ENCODE measurements at regions not wholly inside any gene's neighbourhood (a gene's known extent, or its start where the extent isn't known, plus 50 kb on each side); places are given as distances from the start of the nearest gene placed in this dataset.

GRCh38 chr12:115384391-115384790 lies 700.4 kb upstream of the TBX3 start:
- H3F3A ChIP-seq (ENCODE audit: low read depth) = no peaks in the 10 kb centered on the region
- H3K9ac ChIP-seq (ENCODE audit: low read depth, low read length, poor library complexity, severe bottlenecking) = no peak overlapping the region
- no peak overlapping the region for H2AFZ ChIP-seq (ENCODE audit: low read length)
- H3K27me3 ChIP-seq (ENCODE audit: insufficient read depth, low read length, poor library complexity, severe bottlenecking) = no peaks in the 10 kb centered on the region
- no peaks in the 10 kb centered on the region; the same call in 1 of the 2 replicates for H3K9me3 ChIP-seq (ENCODE audit: insufficient read depth, low read depth, low read length)
- no peak overlapping the region for H3K4me2 ChIP-seq (ENCODE audit: low read depth, low read length, poor library complexity, severe bottlenecking)
- no peaks in the 10 kb centered on the region for H3K79me2 ChIP-seq (ENCODE audit: insufficient read depth, low read length)
- no peaks in the 10 kb centered on the region for H3K4me1 ChIP-seq (ENCODE audit: insufficient read depth, low read length, poor library complexity, severe bottlenecking)
- H4K20me1 ChIP-seq (ENCODE audit: insufficient read depth, low read length, poor library complexity, severe bottlenecking) = no peaks in the 10 kb centered on the region
- TF ChIP-seq CTCF (conservative IDR thresholded peaks at IDR 0.05; ENCODE audit: low read length) (no peak), EZH2phosphoT487 (IDR thresholded peaks at IDR 0.05; ENCODE audit: borderline replicate concordance) (no peak)
- no peaks in the 10 kb centered on the region for H3K9me2 ChIP-seq (replicated peaks; ENCODE audit: low read depth, low read length)
- H3K36me3 ChIP-seq (ENCODE audit: insufficient read depth, low read length) = no peaks in the 10 kb centered on the region
- no peak overlapping the region for H3K4me3 ChIP-seq (ENCODE audit: low read length, poor library complexity, severe bottlenecking)

- H3F3A ChIP-seq (ENCODE audit: low read depth) = no peaks in the 10 kb centered on the region
- H4K20me1 ChIP-seq (ENCODE audit: insufficient read depth, low read length, poor library complexity, severe bottlenecking) = no peaks in the 10 kb centered on the region
- no peak overlapping the region for H2AFZ ChIP-seq (ENCODE audit: low read length)
- no peaks in the 10 kb centered on the region for H3K9me2 ChIP-seq (replicated peaks; ENCODE audit: low read depth, low read length)
- no peaks in the 10 kb centered on the region for H3K27me3 ChIP-seq (ENCODE audit: insufficient read depth, low read length, poor library complexity, severe bottlenecking)
- H3K9me3 ChIP-seq (ENCODE audit: insufficient read depth, low read depth, low read length) = peaks cover under 1% of the 10 kb centered on the region; the same call in 1 of the 2 replicates
- no peaks in the 10 kb centered on the region for H3K4me1 ChIP-seq (ENCODE audit: insufficient read depth, low read length, poor library complexity, severe bottlenecking)
- no peaks in the 10 kb centered on the region for H3K79me2 ChIP-seq (ENCODE audit: insufficient read depth, low read length)
- no peak overlapping the region for H3K4me3 ChIP-seq (ENCODE audit: low read length, poor library complexity, severe bottlenecking)
- H3K36me3 ChIP-seq (ENCODE audit: insufficient read depth, low read length) = no peaks in the 10 kb centered on the region
- no peak for TF ChIP-seq EZH2phosphoT487 (IDR thresholded peaks at IDR 0.05; ENCODE audit: borderline replicate concordance)
- TF ChIP-seq CTCF (conservative IDR thresholded peaks at IDR 0.05; ENCODE audit: low read length) = no peak
- no peak overlapping the region for H3K4me2 ChIP-seq (ENCODE audit: low read depth, low read length, poor library complexity, severe bottlenecking)
- no peak overlapping the region for H3K9ac ChIP-seq (ENCODE audit: low read depth, low read length, poor library complexity, severe bottlenecking)
Observed at GRCh38 chr12:115383668-115384067, 699.7 kb upstream of the TBX3 start.

GRCh38 chr12:115382681-115383080 lies 698.7 kb upstream of the TBX3 start:
- Histone ChIP-seq H3K9ac (ENCODE audit: low read depth, low read length, poor library complexity, severe bottlenecking) (no peak overlapping the region), H3K79me2 (ENCODE audit: insufficient read depth, low read length) (no peaks in the 10 kb centered on the region), H3K9me2 (replicated peaks; ENCODE audit: low read depth, low read length) (no peaks in the 10 kb centered on the region), H3K9me3 (ENCODE audit: insufficient read depth, low read depth, low read length) (peaks cover 4% of the 10 kb centered on the region; the same call in 1 of the 2 replicates), H3F3A (ENCODE audit: low read depth) (no peaks in the 10 kb centered on the region), H3K4me2 (ENCODE audit: low read depth, low read length, poor library complexity, severe bottlenecking) (no peak overlapping the region), H3K4me3 (ENCODE audit: low read length, poor library complexity, severe bottlenecking) (no peak overlapping the region), H3K36me3 (ENCODE audit: insufficient read depth, low read length) (no peaks in the 10 kb centered on the region), H2AFZ (ENCODE audit: low read length) (no peak overlapping the region), H4K20me1 (ENCODE audit: insufficient read depth, low read length, poor library complexity, severe bottlenecking) (no peaks in the 10 kb centered on the region), H3K4me1 (ENCODE audit: insufficient read depth, low read length, poor library complexity, severe bottlenecking) (no peaks in the 10 kb centered on the region), H3K27me3 (ENCODE audit: insufficient read depth, low read length, poor library complexity, severe bottlenecking) (no peaks in the 10 kb centered on the region)
- TF ChIP-seq CTCF (conservative IDR thresholded peaks at IDR 0.05; ENCODE audit: low read length) (no peak), EZH2phosphoT487 (IDR thresholded peaks at IDR 0.05; ENCODE audit: borderline replicate concordance) (no peak)

Measured in Loucy (cell line).